ENCODE measurements at regions not wholly inside any gene's neighbourhood (a gene's known extent, or its start where the extent isn't known, plus 50 kb on each side); places are given as distances from the start of the nearest gene placed in this dataset.

- no peak for DNase-seq
- Histone ChIP-seq H2BK12ac (ENCODE audit: low read length in 2 of 2) (no peak overlapping the region), H3K4me3 (ENCODE audit: insufficient read depth in 1 of 2, low read depth in 1 of 2, low read length in 2 of 2) (no peak overlapping the region), H3K4ac (ENCODE audit: low read depth in 1 of 2, low read length in 2 of 2) (peak overlapping the region in 1 of 2 experiments; percentile 6), H4K91ac (ENCODE audit: low read length) (no peak overlapping the region), H2BK15ac (ENCODE audit: low read depth, poor library complexity, severe bottlenecking) (no peak overlapping the region), H3K27ac (ENCODE audit: low read length, poor library complexity, severe bottlenecking) (no peak overlapping the region), H3K23ac (ENCODE audit: low read length in 2 of 2) (no peak overlapping the region), H3K36me3 (ENCODE audit: control insufficient read depth in 1 of 2, insufficient read depth in 2 of 2, low read depth in 1 of 2, low read length in 2 of 2) (no peaks in the 10 kb centered on the region), H3K9ac (ENCODE audit: low read length) (no peak overlapping the region), H2BK5ac (ENCODE audit: low read depth, low read length, poor library complexity, severe bottlenecking) (no peak overlapping the region), H2AK5ac (ENCODE audit: low read length, severe bottlenecking) (no peak overlapping the region), H3K18ac (ENCODE audit: low read depth in 1 of 2, low read length in 2 of 2) (no peak overlapping the region), H3K79me1 (replicated peaks; ENCODE audit: low read length, poor library complexity, severe bottlenecking) (no peaks in the 10 kb centered on the region), H3K14ac (ENCODE audit: low read length in 2 of 2) (no peak overlapping the region), H3K27me3 (ENCODE audit: control insufficient read depth in 1 of 2, insufficient read depth in 1 of 2, low read length in 2 of 2) (no peaks in the 10 kb centered on the region), H4K8ac (ENCODE audit: low read length) (no peak overlapping the region), H3K4me2 (ENCODE audit: low read length, poor library complexity, severe bottlenecking) (no peak overlapping the region), H3K9me3 (ENCODE audit: control insufficient read depth, low read length) (no peaks in the 10 kb centered on the region), H2AFZ (ENCODE audit: low read depth, low read length) (no peak overlapping the region), H3K4me1 (ENCODE audit: control insufficient read depth, insufficient read depth, low read depth, low read length) (no peaks in the 10 kb centered on the region), H2BK120ac (ENCODE audit: low read depth, low read length) (no peak overlapping the region)
- 92% methylated on average over 3 of the region's 4 CpGs for WGBS
These were observed 91.4 kb upstream of the ZNF462 start for GRCh38 chr9:106771608-106772007.

- H3K4ac ChIP-seq (ENCODE audit: low read depth in 1 of 2, low read length in 2 of 2), result no peak overlapping the region
- WGBS, result 86% methylated on average over 5 of the region's 5 CpGs
These were observed 90.3 kb upstream of the ZNF462 start for GRCh38 chr9:106772523-106773290.

GRCh38 chr9:106773750-106774149 is 89.2 kb upstream of the ZNF462 start:
- H3K18ac ChIP-seq (ENCODE audit: low read depth in 1 of 2, low read length in 2 of 2), result no peak overlapping the region
- no peaks in the 10 kb centered on the region for H3K27me3 ChIP-seq (ENCODE audit: control insufficient read depth in 1 of 2, insufficient read depth in 1 of 2, low read length in 2 of 2)
- H3K4ac ChIP-seq (ENCODE audit: low read depth in 1 of 2, low read length in 2 of 2), result no peak overlapping the region
- no peak overlapping the region for H3K23ac ChIP-seq (ENCODE audit: low read length in 2 of 2)
- 81% methylated on average over 7 of the region's 7 CpGs for WGBS
- H3K27ac ChIP-seq (ENCODE audit: low read length, poor library complexity, severe bottlenecking), result no peak overlapping the region
- H3K9me3 ChIP-seq (ENCODE audit: control insufficient read depth, low read length), result no peaks in the 10 kb centered on the region
- no peaks in the 10 kb centered on the region for H3K79me1 ChIP-seq (replicated peaks; ENCODE audit: low read length, poor library complexity, severe bottlenecking)
- H2BK12ac ChIP-seq (ENCODE audit: low read length in 2 of 2), result no peak overlapping the region
- DNase-seq, result no peak
- no peak overlapping the region for H2BK5ac ChIP-seq (ENCODE audit: low read depth, low read length, poor library complexity, severe bottlenecking)
- H3K4me3 ChIP-seq (ENCODE audit: insufficient read depth in 1 of 2, low read depth in 1 of 2, low read length in 2 of 2), result no peak overlapping the region
- H3K36me3 ChIP-seq (ENCODE audit: control insufficient read depth in 1 of 2, insufficient read depth in 2 of 2, low read depth in 1 of 2, low read length in 2 of 2), result no peaks in the 10 kb centered on the region
- no peak overlapping the region for H3K14ac ChIP-seq (ENCODE audit: low read length in 2 of 2)
- H3K9ac ChIP-seq (ENCODE audit: low read length), result no peak overlapping the region
- H4K8ac ChIP-seq (ENCODE audit: low read length), result no peak overlapping the region
- no peak overlapping the region for H2BK15ac ChIP-seq (ENCODE audit: low read depth, poor library complexity, severe bottlenecking)
- H3K4me2 ChIP-seq (ENCODE audit: low read length, poor library complexity, severe bottlenecking), result no peak overlapping the region
- H2AFZ ChIP-seq (ENCODE audit: low read depth, low read length), result no peak overlapping the region
- no peaks in the 10 kb centered on the region for H3K4me1 ChIP-seq (ENCODE audit: control insufficient read depth, insufficient read depth, low read depth, low read length)
- H2BK120ac ChIP-seq (ENCODE audit: low read depth, low read length), result no peak overlapping the region
- H4K91ac ChIP-seq (ENCODE audit: low read length), result no peak overlapping the region
- H2AK5ac ChIP-seq (ENCODE audit: low read length, severe bottlenecking), result no peak overlapping the region

More at GRCh38 chr9:106772523-106773290, 90.3 kb upstream of the ZNF462 start:
- no peak overlapping the region for H2BK12ac ChIP-seq (ENCODE audit: low read length in 2 of 2)
- no peak overlapping the region for H4K91ac ChIP-seq (ENCODE audit: low read length)
- no peak overlapping the region for H3K23ac ChIP-seq (ENCODE audit: low read length in 2 of 2)
- no peak overlapping the region for H3K9ac ChIP-seq (ENCODE audit: low read length)
- no peaks in the 10 kb centered on the region for H3K4me1 ChIP-seq (ENCODE audit: control insufficient read depth, insufficient read depth, low read depth, low read length)
- H3K9me3 ChIP-seq (ENCODE audit: control insufficient read depth, low read length), result no peaks in the 10 kb centered on the region
- H3K4me3 ChIP-seq (ENCODE audit: insufficient read depth in 1 of 2, low read depth in 1 of 2, low read length in 2 of 2), result no peak overlapping the region
- no peaks in the 10 kb centered on the region for H3K79me1 ChIP-seq (replicated peaks; ENCODE audit: low read length, poor library complexity, severe bottlenecking)
- H3K4me2 ChIP-seq (ENCODE audit: low read length, poor library complexity, severe bottlenecking), result no peak overlapping the region
- H3K14ac ChIP-seq (ENCODE audit: low read length in 2 of 2), result no peak overlapping the region
- H3K36me3 ChIP-seq (ENCODE audit: control insufficient read depth in 1 of 2, insufficient read depth in 2 of 2, low read depth in 1 of 2, low read length in 2 of 2), result no peaks in the 10 kb centered on the region
- H2AFZ ChIP-seq (ENCODE audit: low read depth, low read length), result no peak overlapping the region
- no peak overlapping the region for H3K27ac ChIP-seq (ENCODE audit: low read length, poor library complexity, severe bottlenecking)
- DNase-seq, result peak; percentile 52
- H2BK5ac ChIP-seq (ENCODE audit: low read depth, low read length, poor library complexity, severe bottlenecking), result no peak overlapping the region
- no peak overlapping the region for H2AK5ac ChIP-seq (ENCODE audit: low read length, severe bottlenecking)
- H4K8ac ChIP-seq (ENCODE audit: low read length), result no peak overlapping the region
- H2BK120ac ChIP-seq (ENCODE audit: low read depth, low read length), result no peak overlapping the region
- H3K27me3 ChIP-seq (ENCODE audit: control insufficient read depth in 1 of 2, insufficient read depth in 1 of 2, low read length in 2 of 2), result no peaks in the 10 kb centered on the region
- H3K18ac ChIP-seq (ENCODE audit: low read depth in 1 of 2, low read length in 2 of 2), result no peak overlapping the region
- H2BK15ac ChIP-seq (ENCODE audit: low read depth, poor library complexity, severe bottlenecking), result no peak overlapping the region

- 80% methylated on average over 1 of the region's 3 CpGs for WGBS
- Histone ChIP-seq H2AFZ (ENCODE audit: low read depth, low read length) (no peak overlapping the region), H4K8ac (ENCODE audit: low read length) (no peak overlapping the region), H3K14ac (ENCODE audit: low read length in 2 of 2) (no peak overlapping the region), H3K79me1 (replicated peaks; ENCODE audit: low read length, poor library complexity, severe bottlenecking) (no peaks in the 10 kb centered on the region), H2BK12ac (ENCODE audit: low read length in 2 of 2) (no peak overlapping the region), H2BK120ac (ENCODE audit: low read depth, low read length) (no peak overlapping the region), H3K36me3 (ENCODE audit: control insufficient read depth in 1 of 2, insufficient read depth in 2 of 2, low read depth in 1 of 2, low read length in 2 of 2) (no peaks in the 10 kb centered on the region), H3K4me1 (ENCODE audit: control insufficient read depth, insufficient read depth, low read depth, low read length) (no peaks in the 10 kb centered on the region), H3K23ac (ENCODE audit: low read length in 2 of 2) (no peak overlapping the region), H2AK5ac (ENCODE audit: low read length, severe bottlenecking) (no peak overlapping the region), H3K27me3 (ENCODE audit: control insufficient read depth in 1 of 2, insufficient read depth in 1 of 2, low read length in 2 of 2) (no peaks in the 10 kb centered on the region), H2BK5ac (ENCODE audit: low read depth, low read length, poor library complexity, severe bottlenecking) (no peak overlapping the region), H3K4me2 (ENCODE audit: low read length, poor library complexity, severe bottlenecking) (no peak overlapping the region), H2BK15ac (ENCODE audit: low read depth, poor library complexity, severe bottlenecking) (no peak overlapping the region), H3K27ac (ENCODE audit: low read length, poor library complexity, severe bottlenecking) (no peak overlapping the region), H3K9ac (ENCODE audit: low read length) (no peak overlapping the region), H3K4ac (ENCODE audit: low read depth in 1 of 2, low read length in 2 of 2) (no peak overlapping the region), H3K9me3 (ENCODE audit: control insufficient read depth, low read length) (no peaks in the 10 kb centered on the region), H3K18ac (ENCODE audit: low read depth in 1 of 2, low read length in 2 of 2) (no peak overlapping the region), H4K91ac (ENCODE audit: low read length) (no peak overlapping the region), H3K4me3 (ENCODE audit: insufficient read depth in 1 of 2, low read depth in 1 of 2, low read length in 2 of 2) (no peak overlapping the region)
- no peak for DNase-seq
These were observed 87.0 kb upstream of the ZNF462 start for GRCh38 chr9:106775960-106776359.

Measured in mesenchymal stem cell (in vitro differentiated cells and primary cell).